Suprapubic skin (tissue), 4 donors: ENCODE measurements at regions not wholly inside any gene's neighbourhood (a gene's known extent, or its start where the extent isn't known, plus 50 kb on each side); places are given as distances from the start of the nearest gene placed in this dataset.

ENCODE experiments used
- DNase-seq, 2 donors: peaks; one replicate each; pipeline ENCODE4 v3.0.0-alpha.2; 2019; ENCODE audit warnings: low spot score in 2 of 2
- H3K27ac ChIP-seq: fragments of 200-600 bp; sonication (generic); one replicate; pipeline ENCODE4 v1.5.1; 2019
- H3K27me3 ChIP-seq: fragments of 200-600 bp; sonication (generic); one replicate; pipeline ENCODE4 v1.5.1; 2019
- H3K36me3 ChIP-seq: fragments of 200-600 bp; sonication (generic); one replicate; pipeline ENCODE4 v1.5.1; 2019
- H3K4me1 ChIP-seq: fragments of 200-600 bp; sonication (generic); one replicate; pipeline ENCODE4 v1.5.1; 2019
- H3K4me3 ChIP-seq: fragments of 200-600 bp; sonication (generic); one replicate; pipeline ENCODE4 v1.5.1; 2019; ENCODE audit warnings: mild to moderate bottlenecking
- H3K9me3 ChIP-seq: fragments of 200-600 bp; sonication (generic); one replicate; pipeline ENCODE4 v1.5.1; 2019
- CTCF ChIP-seq, 2 donors: fragments of 200-600 bp in 1 of 2; fragments of 450-650 bp in 1 of 2; sonication (generic) in 1 of 2; IDR thresholded peaks; one replicate each; pipeline ENCODE4 v1.5.1; 2016 to 2019; ENCODE audit warnings: antibody characterized with exemption in 2 of 2, mild to moderate bottlenecking in 1 of 2, moderate library complexity in 1 of 2
- EP300 ChIP-seq: sonication (generic); formaldehyde crosslinking; IDR thresholded peaks from one replicate; pipeline ENCODE4 v1.6.1; 2017; ENCODE audit warnings: antibody characterized with exemption
- POLR2A ChIP-seq, 2 donors: fragments of 450-650 bp; IDR thresholded peaks; one replicate each; pipeline ENCODE4 v1.6.1; 2017; ENCODE audit warnings: antibody characterized with exemption in 2 of 2, mild to moderate bottlenecking in 2 of 2, moderate library complexity in 2 of 2
- POLR2AphosphoS5 ChIP-seq, 3 donors: sonication (generic); formaldehyde crosslinking; IDR thresholded peaks; one replicate each; pipeline ENCODE4 v1.6.1; 2017; ENCODE audit warnings: antibody characterized with exemption in 3 of 3
- WGBS: methylation state at CpG from one replicate; pipeline ENCODE4 v1.1.5; 2018; 5-methylcytosine and 5-hydroxymethylcytosine counted together

GRCh38 chr7:108686494-108686893 is 116.8 kb downstream of the DNAJB9 start:
- 91% methylated on average over 1 of the region's 1 CpG for WGBS
- no peak overlapping the region for H3K4me3 ChIP-seq
- peaks cover 5% of the 10 kb centered on the region for H3K9me3 ChIP-seq
- TF ChIP-seq POLR2A (IDR thresholded peaks at IDR 0.05), result no peak
- no peak for TF ChIP-seq EP300
- TF ChIP-seq POLR2AphosphoS5 (IDR thresholded peaks at IDR 0.05), result no peak
- no peak for TF ChIP-seq CTCF (IDR thresholded peaks at IDR 0.05)
- no peak overlapping the region for H3K27ac ChIP-seq
- no peaks in the 10 kb centered on the region for H3K4me1 ChIP-seq
- no peak for DNase-seq
- H3K27me3 ChIP-seq, result no peaks in the 10 kb centered on the region
- H3K36me3 ChIP-seq, result no peaks in the 10 kb centered on the region

- DNase-seq, result no peak
- no peaks in the 10 kb centered on the region for H3K36me3 ChIP-seq
Observed at GRCh38 chr7:108697254-108697653, 127.6 kb downstream of the DNAJB9 start.

GRCh38 chr7:108711611-108712010 is 141.9 kb downstream of the DNAJB9 start:
- no peak overlapping the region for H3K4me3 ChIP-seq
- no peaks in the 10 kb centered on the region for H3K36me3 ChIP-seq
- no peaks in the 10 kb centered on the region for H3K27me3 ChIP-seq
- no peak for DNase-seq
- TF ChIP-seq POLR2A (IDR thresholded peaks at IDR 0.05) (no peak), POLR2AphosphoS5 (IDR thresholded peaks at IDR 0.05) (no peak), EP300 (no peak), CTCF (IDR thresholded peaks at IDR 0.05) (no peak)
- no peaks in the 10 kb centered on the region for H3K9me3 ChIP-seq
- no peaks in the 10 kb centered on the region for H3K4me1 ChIP-seq
- H3K27ac ChIP-seq, result no peak overlapping the region

More at GRCh38 chr7:108697254-108697653, 127.6 kb downstream of the DNAJB9 start:
- no peaks in the 10 kb centered on the region for H3K4me1 ChIP-seq
- H3K9me3 ChIP-seq, result no peaks in the 10 kb centered on the region
- TF ChIP-seq EP300 (no peak), CTCF (IDR thresholded peaks at IDR 0.05) (no peak), POLR2AphosphoS5 (IDR thresholded peaks at IDR 0.05) (no peak), POLR2A (IDR thresholded peaks at IDR 0.05) (no peak)
- no peak overlapping the region for H3K27ac ChIP-seq
- WGBS, result 56% methylated on average over 4 of the region's 4 CpGs
- H3K4me3 ChIP-seq, result no peak overlapping the region
- no peaks in the 10 kb centered on the region for H3K27me3 ChIP-seq

- DNase-seq, result no peak
Observed at GRCh38 chr7:108716783-108717182, 147.1 kb downstream of the DNAJB9 start.

GRCh38 chr7:108717781-108718180 is 148.1 kb downstream of the DNAJB9 start:
- Histone ChIP-seq H3K27ac (no peak overlapping the region), H3K9me3 (no peaks in the 10 kb centered on the region), H3K36me3 (no peaks in the 10 kb centered on the region), H3K4me1 (no peaks in the 10 kb centered on the region), H3K4me3 (no peak overlapping the region), H3K27me3 (no peaks in the 10 kb centered on the region)
- TF ChIP-seq POLR2AphosphoS5 (IDR thresholded peaks at IDR 0.05) (no peak), CTCF (IDR thresholded peaks at IDR 0.05) (no peak), POLR2A (IDR thresholded peaks at IDR 0.05) (no peak), EP300 (no peak)
- DNase-seq, result no peak

More at GRCh38 chr7:108716783-108717182, 147.1 kb downstream of the DNAJB9 start:
- WGBS, result 50% methylated on average over 1 of the region's 1 CpG
- no peak for TF ChIP-seq EP300
- no peak for TF ChIP-seq POLR2A (IDR thresholded peaks at IDR 0.05)
- no peak for TF ChIP-seq POLR2AphosphoS5 (IDR thresholded peaks at IDR 0.05)
- TF ChIP-seq CTCF (IDR thresholded peaks at IDR 0.05), result no peak
- Histone ChIP-seq H3K4me3 (no peak overlapping the region), H3K27ac (no peak overlapping the region), H3K9me3 (no peaks in the 10 kb centered on the region), H3K27me3 (no peaks in the 10 kb centered on the region), H3K4me1 (no peaks in the 10 kb centered on the region), H3K36me3 (no peaks in the 10 kb centered on the region)
